DOHH2 (cell line): ENCODE measurements at regions not wholly inside any gene's neighbourhood (a gene's known extent, or its start where the extent isn't known, plus 50 kb on each side); places are given as distances from the start of the nearest gene placed in this dataset.

Experiments used
- H3F3A ChIP-seq: fragments of 200-600 bp; sonication (generic), shearing (Covaris generic); 2 replicates; pipeline ENCODE4 v1.6.0; 2016; ENCODE audit warnings: antibody characterized with exemption, mild to moderate bottlenecking; ENCODE audit not compliant: control insufficient read depth, insufficient read depth
- H3K27ac ChIP-seq: fragments of 200-600 bp; sonication (generic); 2 replicates; pipeline ENCODE4 v1.5.1; 2014; ENCODE audit warnings: low read depth, mild to moderate bottlenecking, low read length, moderate library complexity
- H3K27me3 ChIP-seq: fragments of 200-600 bp; sonication (generic); 2 replicates; pipeline ENCODE4 v1.6.1; 2014; ENCODE audit warnings: mild to moderate bottlenecking, low read length, mixed read lengths; ENCODE audit not compliant: control insufficient read depth
- H3K36me3 ChIP-seq: fragments of 200-600 bp; sonication (generic); 2 replicates; pipeline ENCODE4 v1.6.1; 2014; ENCODE audit warnings: mild to moderate bottlenecking, low read length, moderate library complexity, mixed read lengths; ENCODE audit not compliant: control insufficient read depth
- H3K4me1 ChIP-seq: fragments of 200-600 bp; sonication (generic); 2 replicates; pipeline ENCODE4 v1.6.1; 2014; ENCODE audit warnings: mild to moderate bottlenecking, low read length, mixed read lengths; ENCODE audit not compliant: control insufficient read depth
- H3K4me2 ChIP-seq: fragments of 200-600 bp; sonication (generic); 2 replicates; pipeline ENCODE4 v1.6.0; 2014; ENCODE audit warnings: mild to moderate bottlenecking, low read length, moderate library complexity
- H3K4me3 ChIP-seq: fragments of 200-600 bp; sonication (generic); 2 replicates; pipeline ENCODE4 v1.5.1; 2014; ENCODE audit warnings: mild to moderate bottlenecking, low read length, mixed read lengths
- H3K79me2 ChIP-seq: fragments of 200-600 bp; sonication (generic); 2 replicates; pipeline ENCODE4 v1.6.1; 2014; ENCODE audit warnings: mild to moderate bottlenecking, low read length, mixed read lengths; ENCODE audit not compliant: control insufficient read depth
- H3K9me2 ChIP-seq: fragments of 200-600 bp; sonication (generic); replicated peaks from 2 replicates; pipeline ENCODE4 v1.6.1; 2014; ENCODE audit warnings: mild to moderate bottlenecking, low read length, mixed read lengths; ENCODE audit not compliant: control insufficient read depth
- H3K9me3 ChIP-seq: fragments of 200-600 bp; sonication (generic); 2 replicates; pipeline ENCODE4 v1.6.1; 2014; ENCODE audit warnings: antibody characterized with exemption, low read length, mixed read lengths; ENCODE audit not compliant: control insufficient read depth, insufficient read depth
- H4K20me1 ChIP-seq: fragments of 200-600 bp; sonication (generic); 2 replicates; pipeline ENCODE4 v1.6.0; 2014; ENCODE audit warnings: low read depth, mild to moderate bottlenecking, antibody characterized with exemption, low read length, moderate library complexity; ENCODE audit not compliant: control insufficient read depth, insufficient read depth
- EZH2phosphoT487 ChIP-seq: fragments of 200-600 bp; sonication (generic); IDR thresholded peaks from 2 replicates; pipeline ENCODE4 v1.6.1; 2017; ENCODE audit warnings: borderline replicate concordance, mild to moderate bottlenecking, antibody characterized with exemption, low read length, moderate library complexity, mixed read lengths
- TF ChIP-seq, protein P1 (sequence below): fragments of 200-600 bp; sonication (generic); IDR thresholded peaks from one replicate; pipeline ENCODE4 v1.5.1; 2014; ENCODE audit warnings: antibody characterized with exemption, mild to moderate bottlenecking, low read depth, low read length; ENCODE audit not compliant: poor library complexity, severe bottlenecking

DNA sequence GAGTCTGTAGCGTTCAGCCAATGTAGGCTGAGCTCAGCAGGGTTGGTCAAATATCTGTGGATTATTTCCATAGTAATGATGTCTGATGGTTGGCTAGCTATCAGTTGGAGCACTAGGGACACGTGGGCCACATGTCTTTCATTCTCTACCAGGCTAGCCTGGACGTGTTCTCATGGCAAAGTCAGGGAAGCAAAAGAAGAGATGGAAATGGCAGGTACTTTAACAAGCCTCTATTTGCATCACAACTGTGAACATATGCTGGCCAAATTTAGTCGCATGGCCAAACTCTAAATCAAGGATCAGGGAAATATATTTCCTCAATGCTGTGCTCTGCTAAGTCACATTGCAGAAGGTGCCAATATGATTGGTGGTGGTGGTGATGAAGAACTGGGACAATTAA is 371.6 kb upstream of the CHST9 start:
- no peaks in the 10 kb centered on the region for H3K9me3 ChIP-seq
- H3K4me1 ChIP-seq, result no peaks in the 10 kb centered on the region
- H3K36me3 ChIP-seq, result no peaks in the 10 kb centered on the region
- no peaks in the 10 kb centered on the region for H3K9me2 ChIP-seq
- H3F3A ChIP-seq, result no peaks in the 10 kb centered on the region
- no peak for TF ChIP-seq EZH2phosphoT487
- TF ChIP-seq, protein P1, sequence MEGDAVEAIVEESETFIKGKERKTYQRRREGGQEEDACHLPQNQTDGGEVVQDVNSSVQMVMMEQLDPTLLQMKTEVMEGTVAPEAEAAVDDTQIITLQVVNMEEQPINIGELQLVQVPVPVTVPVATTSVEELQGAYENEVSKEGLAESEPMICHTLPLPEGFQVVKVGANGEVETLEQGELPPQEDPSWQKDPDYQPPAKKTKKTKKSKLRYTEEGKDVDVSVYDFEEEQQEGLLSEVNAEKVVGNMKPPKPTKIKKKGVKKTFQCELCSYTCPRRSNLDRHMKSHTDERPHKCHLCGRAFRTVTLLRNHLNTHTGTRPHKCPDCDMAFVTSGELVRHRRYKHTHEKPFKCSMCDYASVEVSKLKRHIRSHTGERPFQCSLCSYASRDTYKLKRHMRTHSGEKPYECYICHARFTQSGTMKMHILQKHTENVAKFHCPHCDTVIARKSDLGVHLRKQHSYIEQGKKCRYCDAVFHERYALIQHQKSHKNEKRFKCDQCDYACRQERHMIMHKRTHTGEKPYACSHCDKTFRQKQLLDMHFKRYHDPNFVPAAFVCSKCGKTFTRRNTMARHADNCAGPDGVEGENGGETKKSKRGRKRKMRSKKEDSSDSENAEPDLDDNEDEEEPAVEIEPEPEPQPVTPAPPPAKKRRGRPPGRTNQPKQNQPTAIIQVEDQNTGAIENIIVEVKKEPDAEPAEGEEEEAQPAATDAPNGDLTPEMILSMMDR, result no peak
- no peaks in the 10 kb centered on the region for H3K27me3 ChIP-seq
- no peak overlapping the region for H3K27ac ChIP-seq
- no peak overlapping the region for H3K4me2 ChIP-seq
- H3K4me3 ChIP-seq, result no peak overlapping the region
- no peaks in the 10 kb centered on the region for H4K20me1 ChIP-seq
- no peaks in the 10 kb centered on the region for H3K79me2 ChIP-seq

DNA sequence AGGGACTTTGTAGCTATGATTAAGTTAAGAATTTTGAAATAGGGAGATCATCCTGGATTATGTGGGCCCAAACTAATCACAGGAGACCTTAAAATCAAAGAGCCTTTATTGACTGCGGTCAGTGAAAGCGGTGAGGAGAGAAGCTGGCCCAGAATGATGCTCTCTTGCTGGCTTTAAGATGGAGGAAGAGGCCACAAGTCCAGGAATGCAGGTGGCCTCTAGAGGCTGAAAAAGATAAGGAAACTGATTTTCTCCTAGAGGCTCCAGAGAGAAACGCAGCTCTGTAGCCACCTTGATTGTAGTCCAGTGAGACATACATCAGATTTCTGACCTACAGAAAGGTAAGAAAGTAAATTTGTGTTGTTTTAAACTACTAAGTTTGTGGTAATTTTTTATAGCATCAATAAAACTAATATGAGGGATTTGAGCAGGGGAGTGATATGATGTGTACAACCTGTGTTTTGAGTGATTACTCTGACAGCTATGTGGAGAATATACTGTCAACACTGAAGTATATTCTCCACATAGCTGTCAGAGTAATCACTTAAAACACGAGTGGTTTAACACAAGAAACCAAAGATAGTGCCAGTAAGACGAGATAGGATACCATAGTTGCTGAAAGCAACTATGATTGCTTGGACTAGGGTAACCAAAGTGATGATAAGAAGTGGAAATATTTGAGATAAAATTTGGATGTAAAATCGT is 364.4 kb upstream of the CHST9 start:
- H3K36me3 ChIP-seq, result no peaks in the 10 kb centered on the region
- no peaks in the 10 kb centered on the region for H4K20me1 ChIP-seq
- no peaks in the 10 kb centered on the region for H3F3A ChIP-seq
- no peaks in the 10 kb centered on the region for H3K9me2 ChIP-seq
- H3K9me3 ChIP-seq, result no peaks in the 10 kb centered on the region
- no peak overlapping the region for H3K4me3 ChIP-seq
- no peaks in the 10 kb centered on the region for H3K4me1 ChIP-seq
- H3K27me3 ChIP-seq, result no peaks in the 10 kb centered on the region
- H3K4me2 ChIP-seq, result no peak overlapping the region
- TF ChIP-seq, protein P1, result no peak
- no peak for TF ChIP-seq EZH2phosphoT487
- H3K79me2 ChIP-seq, result no peaks in the 10 kb centered on the region
- no peak overlapping the region for H3K27ac ChIP-seq

DNA sequence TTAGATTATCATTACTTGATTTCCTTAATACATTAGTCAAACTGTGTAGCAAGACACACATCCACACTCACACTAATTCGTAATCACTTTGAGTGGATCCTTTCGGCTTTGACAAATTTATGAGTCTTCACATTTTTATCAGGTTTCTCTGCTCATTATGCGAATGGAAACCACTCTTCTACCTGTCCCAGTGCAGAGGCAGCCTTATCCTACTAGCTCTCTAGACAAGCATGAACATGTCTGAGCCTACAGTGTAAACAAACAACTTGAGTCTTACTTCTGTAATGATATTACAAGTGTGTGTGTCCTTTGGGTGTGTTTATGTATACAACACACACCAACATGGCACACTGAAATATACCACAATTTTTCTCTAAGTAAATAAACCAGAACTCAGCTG is 361.9 kb upstream of the CHST9 start:
- Histone ChIP-seq H3K4me2 (no peak overlapping the region), H3K9me2 (no peaks in the 10 kb centered on the region), H3K4me3 (no peak overlapping the region), H3K27ac (no peak overlapping the region), H3F3A (no peaks in the 10 kb centered on the region), H3K79me2 (no peaks in the 10 kb centered on the region), H3K36me3 (no peaks in the 10 kb centered on the region), H3K27me3 (no peaks in the 10 kb centered on the region), H4K20me1 (no peaks in the 10 kb centered on the region), H3K4me1 (no peaks in the 10 kb centered on the region), H3K9me3 (no peaks in the 10 kb centered on the region)
- TF ChIP-seq, protein P1, result no peak
- TF ChIP-seq EZH2phosphoT487, result no peak

DNA sequence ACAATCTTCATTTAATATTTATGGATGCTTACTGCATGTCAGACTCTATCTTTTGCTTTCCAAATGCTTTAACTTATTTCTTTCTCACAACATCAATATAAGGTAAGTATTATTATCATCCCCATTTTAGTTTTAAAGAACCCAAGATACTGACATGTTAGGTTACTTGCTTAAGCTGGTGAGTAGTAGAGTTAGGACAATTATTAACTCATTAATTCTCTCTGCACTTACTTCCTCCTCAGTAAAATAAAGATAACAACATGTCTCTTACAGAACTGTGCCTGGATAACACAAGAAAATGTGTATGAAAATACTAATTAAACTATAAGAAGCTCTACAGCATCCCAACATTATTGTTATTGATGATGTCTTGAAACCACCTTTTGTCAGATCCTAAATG is 359.1 kb upstream of the CHST9 start:
- Histone ChIP-seq H3K36me3 (no peaks in the 10 kb centered on the region), H3K4me3 (no peak overlapping the region), H3K9me3 (no peaks in the 10 kb centered on the region), H3K9me2 (no peaks in the 10 kb centered on the region), H3K4me2 (no peak overlapping the region), H3K4me1 (no peaks in the 10 kb centered on the region), H3K27ac (no peak overlapping the region), H3F3A (no peaks in the 10 kb centered on the region), H3K79me2 (no peaks in the 10 kb centered on the region), H3K27me3 (no peaks in the 10 kb centered on the region), H4K20me1 (no peaks in the 10 kb centered on the region)
- TF ChIP-seq EZH2phosphoT487, result no peak
- TF ChIP-seq, protein P1, result no peak
